ENCODE measurements at regions not wholly inside any gene's neighbourhood (a gene's known extent, or its start where the extent isn't known, plus 50 kb on each side); places are given as distances from the start of the nearest gene placed in this dataset.

GRCh38 chr3:10555263-10555662, 49.9 kb upstream of the ATP2B2 start:
- Histone ChIP-seq H3K4me3 (ENCODE audit: low read depth, low read length) (no peak overlapping the region), H3K27me3 (ENCODE audit: insufficient read depth, low read depth, severe bottlenecking) (no peaks in the 10 kb centered on the region), H3K9me3 (ENCODE audit: severe bottlenecking) (no peaks in the 10 kb centered on the region), H3K27ac (no peak overlapping the region), H3K36me3 (no peaks in the 10 kb centered on the region)
- no peak for DNase-seq
- TF ChIP-seq CTCF (IDR thresholded peaks at IDR 0.05; ENCODE audit: low read depth, low read length): no peak

GRCh38 chr3:10556312-10556711, 50.9 kb upstream of the ATP2B2 start:
- peak overlapping the region; percentile 8; the same call in 1 of the 2 replicates for H3K27ac ChIP-seq
- TF ChIP-seq CTCF (IDR thresholded peaks at IDR 0.05; ENCODE audit: low read depth, low read length): no peak
- no peaks in the 10 kb centered on the region for H3K36me3 ChIP-seq
- H3K9me3 ChIP-seq (ENCODE audit: severe bottlenecking): no peaks in the 10 kb centered on the region
- H3K4me3 ChIP-seq (ENCODE audit: low read depth, low read length): no peak overlapping the region
- no peaks in the 10 kb centered on the region for H3K27me3 ChIP-seq (ENCODE audit: insufficient read depth, low read depth, severe bottlenecking)
- DNase-seq: peak; percentile 52

- Histone ChIP-seq H3K36me3 (no peaks in the 10 kb centered on the region), H3K4me3 (ENCODE audit: low read depth, low read length) (no peak overlapping the region), H3K27ac (no peak overlapping the region), H3K9me3 (ENCODE audit: severe bottlenecking) (no peaks in the 10 kb centered on the region), H3K27me3 (ENCODE audit: insufficient read depth, low read depth, severe bottlenecking) (no peaks in the 10 kb centered on the region)
- no peak for DNase-seq
- no peak for TF ChIP-seq CTCF (IDR thresholded peaks at IDR 0.05; ENCODE audit: low read depth, low read length)
Observed at GRCh38 chr3:10557250-10557649, 51.9 kb upstream of the ATP2B2 start.

- no peaks in the 10 kb centered on the region for H3K27me3 ChIP-seq (ENCODE audit: insufficient read depth, low read depth, severe bottlenecking)
- DNase-seq: no peak
- no peak for TF ChIP-seq CTCF (IDR thresholded peaks at IDR 0.05; ENCODE audit: low read depth, low read length)
Observed at GRCh38 chr3:10557781-10558373, 52.5 kb upstream of the ATP2B2 start.

GRCh38 chr3:10558736-10559135, 53.4 kb upstream of the ATP2B2 start:
- Histone ChIP-seq H3K4me3 (ENCODE audit: low read depth, low read length) (no peak overlapping the region), H3K9me3 (ENCODE audit: severe bottlenecking) (no peaks in the 10 kb centered on the region), H3K27ac (peak overlapping the region; percentile 23), H3K27me3 (ENCODE audit: insufficient read depth, low read depth, severe bottlenecking) (no peaks in the 10 kb centered on the region), H3K36me3 (no peaks in the 10 kb centered on the region)
- DNase-seq: peak; percentile 33
- no peak for TF ChIP-seq CTCF (IDR thresholded peaks at IDR 0.05; ENCODE audit: low read depth, low read length)

More at GRCh38 chr3:10557781-10558373, 52.5 kb upstream of the ATP2B2 start:
- Histone ChIP-seq H3K9me3 (ENCODE audit: severe bottlenecking) (no peaks in the 10 kb centered on the region), H3K27ac (no peak overlapping the region; the same call in 1 of the 2 replicates), H3K36me3 (no peaks in the 10 kb centered on the region), H3K4me3 (ENCODE audit: low read depth, low read length) (no peak overlapping the region)
